Breast epithelium (tissue), 3 donors: ENCODE measurements at regions not wholly inside any gene's neighbourhood (a gene's known extent, or its start where the extent isn't known, plus 50 kb on each side); places are given as distances from the start of the nearest gene placed in this dataset.
A peak's percentile ranks its signal among the peaks of the same experiment; 100 is the strongest.

ENCODE experiments used
- POLR2A ChIP-seq: fragments of 450-650 bp; IDR thresholded peaks from one replicate; pipeline ENCODE4 v1.6.1; 2016; ENCODE audit warnings: antibody characterized with exemption, mild to moderate bottlenecking, moderate library complexity
- POLR2AphosphoS5 ChIP-seq, 3 donors: sonication (generic); formaldehyde crosslinking; IDR thresholded peaks; one replicate each; pipeline ENCODE4 v1.6.1; 2017; ENCODE audit warnings: antibody characterized with exemption in 3 of 3

- TF ChIP-seq POLR2AphosphoS5 (IDR thresholded peaks at IDR 0.05): peak in 2 of 3 donors; percentile 16 to 39
- TF ChIP-seq POLR2A: no peak
Measured at GRCh38 chr14:101288436-101289229, 272.7 kb upstream of the DIO3 start.
